ENCODE measurements at regions not wholly inside any gene's neighbourhood (a gene's known extent, or its start where the extent isn't known, plus 50 kb on each side); places are given as distances from the start of the nearest gene placed in this dataset.

- no peak for FAIRE-seq
These were observed 260.6 kb upstream of the SKOR2 start for GRCh38 chr18:47512056-47512455.

GRCh38 chr18:47510831-47511230 lies 259.4 kb upstream of the SKOR2 start:
- FAIRE-seq, result no peak
- DNase-seq (ENCODE audit: extremely low spot score, insufficient read length, low read depth), result no peak

More at GRCh38 chr18:47512056-47512455, 260.6 kb upstream of the SKOR2 start:
- DNase-seq (ENCODE audit: extremely low spot score, insufficient read length, low read depth), result no peak

GRCh38 chr18:47507651-47508050 lies 256.2 kb upstream of the SKOR2 start:
- DNase-seq (ENCODE audit: extremely low spot score, insufficient read length, low read depth), result no peak
- FAIRE-seq, result no peak

- no peak for DNase-seq (ENCODE audit: extremely low spot score, insufficient read length, low read depth)
- no peak for FAIRE-seq
These were observed 255.4 kb upstream of the SKOR2 start for GRCh38 chr18:47506897-47507296.

GRCh38 chr18:47501946-47502345 lies 250.5 kb upstream of the SKOR2 start:
- DNase-seq (ENCODE audit: extremely low spot score, insufficient read length, low read depth) (no peak), FAIRE-seq (no peak)

GRCh38 chr18:47500930-47501329 lies 249.5 kb upstream of the SKOR2 start:
- FAIRE-seq (no peak), DNase-seq (ENCODE audit: extremely low spot score, insufficient read length, low read depth) (no peak)

DNA sequence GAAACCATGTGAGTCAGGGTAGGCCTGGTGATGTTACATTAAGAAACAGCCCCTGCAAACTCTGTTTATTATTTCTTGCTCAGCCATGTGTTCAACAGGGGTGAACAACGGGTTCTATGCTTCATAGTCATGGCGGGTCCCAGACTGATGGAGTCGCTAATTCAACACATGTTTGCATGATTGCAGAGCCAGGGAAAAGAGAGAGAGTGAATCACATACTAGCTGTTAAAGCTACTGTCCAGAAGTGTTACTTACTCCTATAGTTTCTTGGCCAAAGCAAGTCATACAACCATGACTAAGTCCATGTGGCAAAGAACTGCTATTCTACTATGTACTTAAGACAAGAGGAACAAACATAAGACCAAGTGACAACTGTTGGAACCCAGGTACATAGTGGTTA lies 241.2 kb upstream of the SKOR2 start:
- FAIRE-seq (no peak), DNase-seq (ENCODE audit: extremely low spot score, insufficient read length, low read depth) (no peak)

DNA sequence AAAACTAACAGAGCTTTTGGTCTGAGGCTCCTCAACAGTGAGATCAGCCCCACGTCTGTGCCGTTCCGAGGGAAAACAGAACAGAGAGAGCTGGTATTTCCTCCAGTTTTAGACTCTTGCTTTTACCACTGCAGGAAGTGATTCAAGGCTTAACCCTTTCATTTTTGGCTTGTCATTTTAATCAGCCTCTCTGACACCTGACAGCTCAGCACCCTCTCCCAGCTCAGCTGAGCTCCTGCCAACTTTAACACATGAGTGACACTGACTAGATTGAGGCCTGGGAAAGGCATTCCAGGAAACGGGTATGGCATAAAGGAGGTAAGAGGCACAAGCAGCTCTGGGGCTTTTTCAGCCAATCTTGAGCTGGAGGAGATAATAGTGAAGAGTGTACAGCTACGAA lies 239.4 kb upstream of the SKOR2 start:
- FAIRE-seq, result no peak
- no peak for DNase-seq (ENCODE audit: extremely low spot score, insufficient read length, low read depth)

- FAIRE-seq, result no peak
- no peak for DNase-seq (ENCODE audit: extremely low spot score, insufficient read length, low read depth)
These were observed 233.8 kb upstream of the SKOR2 start for GRCh38 chr18:47485221-47485797.

DNA sequence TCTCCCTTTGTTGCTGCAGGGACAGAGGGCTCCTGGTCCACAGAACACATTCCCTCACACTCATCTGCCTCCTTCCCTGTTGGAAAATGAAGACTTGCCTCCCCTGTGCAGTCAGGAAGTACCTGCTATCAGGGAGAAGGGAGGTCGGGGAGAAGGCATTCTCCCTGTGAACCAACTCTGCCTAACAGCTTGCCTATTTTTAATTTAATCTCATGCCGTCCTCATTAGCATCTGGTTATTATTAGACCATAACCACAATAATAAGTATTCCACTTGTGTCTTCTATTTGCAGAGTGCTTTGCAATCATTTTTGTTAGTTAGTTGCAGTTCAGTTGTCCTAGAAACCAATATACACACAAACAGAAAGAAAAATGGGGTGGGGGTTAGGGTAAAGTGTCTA lies 232.6 kb upstream of the SKOR2 start:
- DNase-seq (ENCODE audit: extremely low spot score, insufficient read length, low read depth), result no peak

DNA sequence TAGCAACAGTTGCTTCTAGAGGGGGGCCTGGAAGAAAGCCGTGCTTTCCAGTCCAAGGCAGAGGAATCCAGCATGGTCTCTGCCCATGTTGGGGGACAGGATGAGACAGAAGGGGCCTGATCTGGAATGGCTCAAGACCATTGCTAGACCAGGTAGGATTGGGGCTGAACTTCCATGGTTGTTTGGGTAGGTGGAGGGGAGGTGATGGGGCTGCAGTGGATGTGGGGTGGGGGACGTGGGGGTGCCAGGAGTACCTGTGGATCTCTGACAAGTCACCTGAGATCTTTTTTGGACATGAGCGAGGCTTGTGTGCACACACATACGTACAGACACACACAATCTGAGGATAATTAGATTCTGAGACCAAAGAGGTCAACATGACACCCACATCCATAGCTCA lies 228.7 kb upstream of the SKOR2 start:
- FAIRE-seq, result no peak
- DNase-seq (ENCODE audit: extremely low spot score, insufficient read length, low read depth), result no peak

More for the DNA sequence above, 232.6 kb upstream of the SKOR2 start:
- FAIRE-seq, result no peak

DNA sequence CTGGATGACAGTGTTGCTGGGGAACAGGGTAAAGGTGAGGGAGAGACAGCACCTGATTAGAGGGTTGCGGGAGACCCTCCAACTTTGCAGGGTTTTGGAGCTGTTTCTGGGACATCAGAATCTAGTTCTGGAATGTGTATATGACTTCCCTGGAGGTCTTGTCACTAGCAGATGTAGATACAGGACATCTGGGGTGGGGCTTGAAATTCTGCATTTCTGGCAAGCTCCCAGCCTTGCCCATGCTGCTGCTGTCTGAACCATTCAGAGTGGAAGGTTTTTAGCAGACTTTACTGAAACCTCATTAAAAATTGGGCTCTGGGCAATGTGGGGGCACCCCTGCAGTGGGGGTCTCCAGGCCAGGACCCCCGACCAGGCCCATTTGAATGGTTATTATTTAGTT lies 220.3 kb upstream of the SKOR2 start:
- no peak for FAIRE-seq
- no peak for DNase-seq (ENCODE audit: extremely low spot score, insufficient read length, low read depth)

GRCh38 chr18:47470941-47471340 lies 219.5 kb upstream of the SKOR2 start:
- no peak for FAIRE-seq
- no peak for DNase-seq (ENCODE audit: extremely low spot score, insufficient read length, low read depth)

DNA sequence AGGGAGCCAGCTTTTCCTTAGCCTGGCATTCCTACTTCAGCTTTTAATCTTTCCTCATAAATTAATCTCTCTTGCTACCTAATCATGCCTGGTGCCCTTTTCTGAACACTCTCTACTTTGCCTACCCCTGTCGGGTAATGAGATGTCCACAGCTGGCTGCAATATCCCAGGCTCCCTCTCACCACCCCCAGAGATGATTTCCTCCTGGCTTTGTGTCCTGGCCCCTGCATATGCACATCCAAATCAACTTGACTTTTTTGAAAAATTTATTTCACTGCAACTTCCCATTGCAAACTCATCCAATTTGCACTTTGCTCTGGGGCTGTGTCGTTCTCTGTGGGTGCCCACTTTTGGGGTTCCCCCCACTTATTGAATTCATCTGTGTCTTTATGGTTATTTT lies 218.1 kb upstream of the SKOR2 start:
- DNase-seq (ENCODE audit: extremely low spot score, insufficient read length, low read depth), result no peak
- no peak for FAIRE-seq

DNA sequence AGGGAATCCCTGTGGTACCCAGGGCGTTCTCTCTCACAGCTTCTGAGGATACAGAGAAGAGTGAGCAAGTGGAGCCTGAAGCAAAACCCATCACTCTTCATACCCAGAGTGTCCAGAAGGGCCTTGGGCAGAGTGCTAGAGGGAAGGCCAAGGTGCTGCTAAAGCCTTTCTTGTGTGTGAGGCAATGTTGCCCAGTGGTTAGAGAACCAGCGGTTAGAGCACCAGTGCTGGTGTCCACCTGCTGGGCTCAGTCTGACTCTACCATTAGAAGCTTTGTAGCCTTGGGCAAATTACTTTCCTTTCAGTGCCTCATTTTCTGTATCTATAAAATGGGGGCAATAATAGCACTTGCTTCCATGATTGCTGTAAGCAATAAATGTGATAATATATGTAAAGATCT lies 210.5 kb upstream of the SKOR2 start:
- DNase-seq (ENCODE audit: extremely low spot score, insufficient read length, low read depth) (no peak), FAIRE-seq (no peak)

DNA sequence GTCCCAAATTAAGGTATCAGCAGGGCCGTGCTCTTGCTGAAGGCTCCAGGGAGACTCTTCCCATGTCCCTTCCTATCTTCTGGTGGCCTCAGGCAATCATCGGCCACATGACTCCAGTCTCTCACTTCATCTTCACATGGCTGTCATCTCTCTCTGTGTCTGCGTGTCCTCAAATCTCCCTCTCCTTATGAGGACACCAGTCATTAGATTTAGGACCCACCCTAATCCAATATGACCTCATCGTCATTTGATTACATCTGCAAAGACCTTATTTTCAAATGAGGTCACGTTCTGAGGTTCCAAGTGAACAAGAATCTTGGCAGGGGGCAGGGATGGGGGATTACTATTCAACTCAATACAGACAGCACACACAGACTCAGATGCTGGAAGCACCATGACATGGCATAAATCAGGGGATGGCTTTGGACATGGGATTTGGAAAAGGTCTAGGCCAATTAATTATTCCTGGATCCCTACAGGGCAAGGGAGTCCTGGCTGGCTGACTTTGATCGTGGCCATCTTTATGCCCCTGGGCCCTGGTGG lies 210.0 kb upstream of the SKOR2 start:
- FAIRE-seq, result no peak
- no peak for DNase-seq (ENCODE audit: extremely low spot score, insufficient read length, low read depth)

DNA sequence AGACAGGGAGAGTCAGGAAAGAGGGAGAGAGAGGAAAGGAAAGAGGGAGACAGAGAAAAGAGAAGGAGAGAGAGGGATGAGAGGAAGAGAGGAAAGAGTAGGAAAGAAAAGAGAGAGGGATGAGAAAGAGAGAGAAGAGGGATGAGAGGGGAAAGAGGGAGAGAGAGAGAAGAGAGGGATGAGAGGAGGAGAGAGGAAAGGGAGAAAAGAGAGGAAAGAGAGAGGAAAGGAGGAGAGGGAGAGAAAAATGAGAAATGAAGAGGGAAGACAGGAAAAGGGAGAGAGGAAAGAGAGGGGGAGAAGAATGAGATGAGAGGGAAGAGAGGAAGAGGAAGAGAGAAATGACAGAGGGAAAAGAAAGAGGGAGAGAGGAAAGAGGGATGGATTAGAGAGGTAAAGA lies 207.0 kb upstream of the SKOR2 start:
- no peak for FAIRE-seq
- DNase-seq (ENCODE audit: extremely low spot score, insufficient read length, low read depth), result no peak

- FAIRE-seq (no peak), DNase-seq (ENCODE audit: extremely low spot score, insufficient read length, low read depth) (no peak)
These were observed 206.2 kb upstream of the SKOR2 start for GRCh38 chr18:47457614-47458013.

GRCh38 chr18:47453038-47453437 lies 201.6 kb upstream of the SKOR2 start:
- DNase-seq (ENCODE audit: extremely low spot score, insufficient read length, low read depth) (no peak), FAIRE-seq (no peak)

DNA sequence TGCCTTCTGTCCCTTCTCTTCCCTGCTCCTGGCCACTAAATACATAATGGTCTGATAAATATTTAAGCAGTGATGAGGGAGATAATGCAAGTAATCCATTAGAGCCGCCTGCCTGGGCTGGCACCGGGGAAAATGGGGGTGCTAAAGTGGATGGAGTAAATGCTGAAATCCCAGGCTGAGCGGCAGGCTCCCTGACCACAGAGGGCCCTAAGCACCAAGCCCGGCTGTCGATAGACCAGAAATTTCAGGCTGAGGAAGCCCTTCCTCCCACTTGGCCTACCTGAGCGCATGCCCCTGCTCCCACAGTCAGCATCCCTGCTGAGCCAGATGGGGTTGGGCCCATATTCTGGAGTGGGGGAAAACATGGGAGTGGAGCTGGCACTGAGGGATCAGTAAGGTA lies 197.5 kb upstream of the SKOR2 start:
- FAIRE-seq, result no peak

GRCh38 chr18:47441914-47442313 lies 190.5 kb upstream of the SKOR2 start:
- no peak for FAIRE-seq
- DNase-seq (ENCODE audit: extremely low spot score, insufficient read length, low read depth), result no peak

More for the DNA sequence above, 197.5 kb upstream of the SKOR2 start:
- DNase-seq (ENCODE audit: extremely low spot score, insufficient read length, low read depth), result no peak

DNA sequence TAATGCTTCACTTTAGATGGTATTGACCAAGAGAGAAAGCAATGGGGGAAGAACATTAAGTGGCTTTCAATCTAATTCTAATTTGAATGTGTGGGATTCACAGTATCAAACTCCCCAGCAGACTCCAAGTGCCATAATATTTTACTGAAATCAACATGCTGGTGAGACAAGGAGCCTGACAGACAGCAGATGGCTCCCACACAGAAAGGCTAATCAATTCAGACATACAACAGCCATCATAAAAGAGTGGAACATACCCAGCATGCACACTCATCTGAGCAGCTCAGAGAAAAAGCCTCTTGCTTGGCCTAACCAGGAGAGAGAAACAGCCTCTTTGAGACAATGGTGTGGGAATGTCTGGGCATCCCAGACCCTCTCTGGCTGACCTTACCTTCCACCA lies 186.5 kb upstream of the SKOR2 start:
- DNase-seq (ENCODE audit: extremely low spot score, insufficient read length, low read depth), result no peak
- no peak for FAIRE-seq
